SU-DHL-6 (cell line): ENCODE measurements at regions not wholly inside any gene's neighbourhood (a gene's known extent, or its start where the extent isn't known, plus 50 kb on each side); places are given as distances from the start of the nearest gene placed in this dataset.

Source experiments
- CTCF ChIP-seq: fragments of 200-600 bp; sonication (generic); IDR thresholded peaks from one replicate; pipeline ENCODE4 v1.5.1; 2017; ENCODE audit warnings: antibody characterized with exemption, mild to moderate bottlenecking, low read length, moderate library complexity; ENCODE audit not compliant: insufficient read depth, poor library complexity, severe bottlenecking
- EZH2phosphoT487 ChIP-seq: fragments of 200-600 bp; sonication (generic), shearing (Covaris generic); conservative IDR thresholded peaks from 2 replicates; pipeline ENCODE4 v1.6.1; 2018; ENCODE audit warnings: mild to moderate bottlenecking, antibody characterized with exemption, low read length, moderate library complexity, mixed read lengths

GRCh38 chr18:78716022-78716421, 263.6 kb upstream of the SALL3 start:
- no peak for TF ChIP-seq CTCF
- no peak for TF ChIP-seq EZH2phosphoT487
